ENCODE measurements at regions not wholly inside any gene's neighbourhood (a gene's known extent, or its start where the extent isn't known, plus 50 kb on each side); places are given as distances from the start of the nearest gene placed in this dataset.

DNA sequence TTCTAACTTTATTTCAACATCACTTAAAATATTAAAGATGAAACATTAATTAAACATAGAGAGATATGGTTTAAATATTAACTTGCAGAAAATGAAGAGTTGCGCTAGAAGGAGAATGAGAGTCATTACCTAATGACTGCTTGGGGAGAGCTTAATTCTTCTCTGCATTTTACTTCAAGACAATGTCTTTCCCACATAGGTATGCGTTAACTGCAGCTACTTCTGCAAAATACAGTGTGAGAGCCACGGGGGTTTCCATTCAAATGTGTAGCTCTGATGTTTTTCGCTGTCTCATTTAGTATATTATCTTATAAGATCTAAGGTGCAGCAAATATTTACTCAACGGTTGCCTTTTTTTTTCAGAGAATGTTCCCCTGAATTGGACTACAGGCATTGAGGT is 126.7 kb downstream of the TMX3 start:
- TF ChIP-seq, protein P1, sequence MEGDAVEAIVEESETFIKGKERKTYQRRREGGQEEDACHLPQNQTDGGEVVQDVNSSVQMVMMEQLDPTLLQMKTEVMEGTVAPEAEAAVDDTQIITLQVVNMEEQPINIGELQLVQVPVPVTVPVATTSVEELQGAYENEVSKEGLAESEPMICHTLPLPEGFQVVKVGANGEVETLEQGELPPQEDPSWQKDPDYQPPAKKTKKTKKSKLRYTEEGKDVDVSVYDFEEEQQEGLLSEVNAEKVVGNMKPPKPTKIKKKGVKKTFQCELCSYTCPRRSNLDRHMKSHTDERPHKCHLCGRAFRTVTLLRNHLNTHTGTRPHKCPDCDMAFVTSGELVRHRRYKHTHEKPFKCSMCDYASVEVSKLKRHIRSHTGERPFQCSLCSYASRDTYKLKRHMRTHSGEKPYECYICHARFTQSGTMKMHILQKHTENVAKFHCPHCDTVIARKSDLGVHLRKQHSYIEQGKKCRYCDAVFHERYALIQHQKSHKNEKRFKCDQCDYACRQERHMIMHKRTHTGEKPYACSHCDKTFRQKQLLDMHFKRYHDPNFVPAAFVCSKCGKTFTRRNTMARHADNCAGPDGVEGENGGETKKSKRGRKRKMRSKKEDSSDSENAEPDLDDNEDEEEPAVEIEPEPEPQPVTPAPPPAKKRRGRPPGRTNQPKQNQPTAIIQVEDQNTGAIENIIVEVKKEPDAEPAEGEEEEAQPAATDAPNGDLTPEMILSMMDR (conservative IDR thresholded peaks at IDR 0.05), result no peak
- no peak for TF ChIP-seq EZH2 (IDR thresholded peaks at IDR 0.05; ENCODE audit: low read depth)
